ENCODE measurements at regions not wholly inside any gene's neighbourhood (a gene's known extent, or its start where the extent isn't known, plus 50 kb on each side); places are given as distances from the start of the nearest gene placed in this dataset.

DNA sequence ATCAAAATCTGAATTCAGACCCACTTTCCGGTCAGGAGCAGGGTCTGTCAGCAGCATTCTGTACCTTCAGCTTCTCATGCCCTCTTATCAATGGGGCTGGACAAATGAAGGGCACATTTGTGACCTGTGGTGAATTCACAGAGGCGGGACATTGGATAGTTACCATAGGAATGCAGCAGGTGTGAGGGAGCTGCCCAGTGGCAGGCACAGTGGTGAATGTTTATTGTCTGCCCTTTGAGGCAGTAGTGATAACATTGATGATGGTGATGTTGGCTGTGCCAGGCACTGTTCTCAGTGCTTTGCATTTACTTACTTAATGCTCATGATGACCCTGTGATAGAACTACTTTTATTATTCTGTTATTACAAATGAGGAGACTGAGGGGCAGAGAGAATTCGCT is 101.2 kb upstream of the KIT start:
- TF ChIP-seq, protein P1, sequence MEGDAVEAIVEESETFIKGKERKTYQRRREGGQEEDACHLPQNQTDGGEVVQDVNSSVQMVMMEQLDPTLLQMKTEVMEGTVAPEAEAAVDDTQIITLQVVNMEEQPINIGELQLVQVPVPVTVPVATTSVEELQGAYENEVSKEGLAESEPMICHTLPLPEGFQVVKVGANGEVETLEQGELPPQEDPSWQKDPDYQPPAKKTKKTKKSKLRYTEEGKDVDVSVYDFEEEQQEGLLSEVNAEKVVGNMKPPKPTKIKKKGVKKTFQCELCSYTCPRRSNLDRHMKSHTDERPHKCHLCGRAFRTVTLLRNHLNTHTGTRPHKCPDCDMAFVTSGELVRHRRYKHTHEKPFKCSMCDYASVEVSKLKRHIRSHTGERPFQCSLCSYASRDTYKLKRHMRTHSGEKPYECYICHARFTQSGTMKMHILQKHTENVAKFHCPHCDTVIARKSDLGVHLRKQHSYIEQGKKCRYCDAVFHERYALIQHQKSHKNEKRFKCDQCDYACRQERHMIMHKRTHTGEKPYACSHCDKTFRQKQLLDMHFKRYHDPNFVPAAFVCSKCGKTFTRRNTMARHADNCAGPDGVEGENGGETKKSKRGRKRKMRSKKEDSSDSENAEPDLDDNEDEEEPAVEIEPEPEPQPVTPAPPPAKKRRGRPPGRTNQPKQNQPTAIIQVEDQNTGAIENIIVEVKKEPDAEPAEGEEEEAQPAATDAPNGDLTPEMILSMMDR (conservative IDR thresholded peaks at IDR 0.05; ENCODE audit: low read depth, low read length): no peak
- no peak overlapping the region for H3K4me3 ChIP-seq (ENCODE audit: low read length)
- DNase-seq (ENCODE audit: low read depth): no peak

DNA sequence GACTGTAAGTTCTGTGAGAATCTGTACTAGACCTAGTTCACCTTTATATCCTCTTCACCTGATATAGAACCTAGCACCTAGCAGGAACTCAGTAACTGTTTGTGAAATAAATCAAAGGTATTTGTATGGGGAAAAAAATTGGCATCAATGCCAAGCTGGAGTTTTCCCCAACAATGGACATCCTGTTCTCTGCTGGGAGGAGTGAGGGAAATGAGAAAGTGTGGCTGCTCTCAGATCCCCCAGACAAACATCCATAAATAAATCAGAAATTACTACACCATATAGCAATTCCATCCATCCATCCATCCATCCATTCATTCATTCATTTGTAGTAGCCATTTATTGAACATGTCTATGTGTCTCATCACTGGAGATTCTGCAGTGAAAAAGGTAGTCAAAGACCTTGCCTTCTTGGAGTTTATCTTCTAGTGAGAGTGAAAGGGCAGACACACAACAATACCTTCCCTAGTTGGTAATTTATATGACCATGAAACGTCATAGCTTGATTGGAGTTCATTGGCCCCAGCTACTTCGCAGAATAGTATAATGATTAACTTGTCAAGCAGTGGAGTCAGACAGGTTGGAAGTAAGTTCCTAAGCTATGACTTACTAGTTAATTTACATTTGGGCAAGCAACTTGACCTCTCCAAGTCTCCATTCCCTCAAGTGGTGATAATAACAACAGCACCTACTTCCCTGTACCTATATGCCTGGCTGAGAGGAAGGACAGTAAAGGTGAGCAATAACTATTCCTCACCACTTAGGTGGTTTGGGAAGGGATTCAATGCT is 98.7 kb upstream of the KIT start:
- TF ChIP-seq, protein P1 (conservative IDR thresholded peaks at IDR 0.05; ENCODE audit: low read depth, low read length): no peak
- DNase-seq (ENCODE audit: low read depth): no peak
- no peak overlapping the region for H3K4me3 ChIP-seq (ENCODE audit: low read length)

DNA sequence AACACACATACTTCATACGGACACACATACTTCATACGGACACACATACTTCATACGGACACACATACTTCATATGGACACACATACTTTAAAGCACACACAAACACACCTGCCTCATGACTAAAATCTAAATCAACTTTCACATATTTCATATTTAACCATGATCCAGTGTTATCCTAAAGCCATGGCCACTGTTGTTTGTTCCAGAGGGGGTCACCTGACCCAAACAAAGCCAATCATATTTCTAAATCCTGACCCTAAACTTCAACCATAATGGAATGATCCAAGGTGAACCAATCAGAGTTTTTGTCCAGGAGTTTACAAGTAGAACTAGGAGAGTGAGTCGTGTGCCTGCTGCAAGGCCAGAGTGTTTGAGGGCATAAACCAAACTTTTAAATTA is 97.2 kb upstream of the KIT start:
- no peak for DNase-seq (ENCODE audit: low read depth)
- H3K4me3 ChIP-seq (ENCODE audit: low read length): no peak overlapping the region
- TF ChIP-seq, protein P1 (conservative IDR thresholded peaks at IDR 0.05; ENCODE audit: low read depth, low read length): no peak

DNA sequence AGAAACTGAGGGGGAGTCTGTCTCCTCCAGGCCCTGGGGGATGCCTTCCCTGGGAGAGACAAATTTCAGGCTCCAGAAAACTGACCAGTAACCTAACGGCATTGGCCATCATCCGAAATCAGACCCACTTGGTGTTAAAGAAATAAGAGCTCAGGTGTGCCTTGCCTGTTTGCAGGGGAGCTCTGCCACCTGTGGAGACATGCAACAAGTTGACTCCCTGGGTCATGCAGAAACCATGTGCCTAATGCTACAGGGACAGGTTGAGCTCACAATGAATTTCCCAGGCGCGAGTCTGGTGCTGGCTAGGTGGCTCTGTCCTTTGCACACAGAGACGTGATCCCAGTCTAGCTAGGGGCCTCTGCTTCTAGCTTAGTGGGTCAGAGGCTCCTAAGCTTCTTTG is 95.8 kb upstream of the KIT start:
- no peak overlapping the region for H3K4me3 ChIP-seq (ENCODE audit: low read length)
- TF ChIP-seq, protein P1 (conservative IDR thresholded peaks at IDR 0.05; ENCODE audit: low read depth, low read length): no peak
- no peak for DNase-seq (ENCODE audit: low read depth)

DNA sequence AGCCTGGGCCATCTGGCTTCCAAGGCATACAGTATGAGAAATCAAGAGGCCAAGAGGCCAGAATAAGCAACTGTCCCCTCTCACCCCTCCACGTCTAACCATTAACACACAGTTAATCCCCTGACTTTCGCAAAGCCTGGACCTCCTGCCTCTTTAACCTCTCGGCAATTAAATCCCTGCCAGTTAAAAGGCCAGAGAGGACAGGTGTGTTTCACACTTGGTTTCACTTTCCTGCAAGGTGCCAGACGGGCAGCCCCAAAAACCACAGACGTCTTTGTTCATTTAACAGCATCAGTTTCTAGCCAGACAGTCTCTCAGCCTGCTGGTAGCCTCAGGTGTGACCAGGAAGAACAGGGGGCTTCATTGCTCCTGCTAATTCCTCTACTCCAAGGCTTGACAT is 91.1 kb upstream of the KIT start:
- DNase-seq (ENCODE audit: low read depth): no peak
- H3K4me3 ChIP-seq (ENCODE audit: low read length): no peak overlapping the region
- TF ChIP-seq, protein P1 (conservative IDR thresholded peaks at IDR 0.05; ENCODE audit: low read depth, low read length): no peak

DNA sequence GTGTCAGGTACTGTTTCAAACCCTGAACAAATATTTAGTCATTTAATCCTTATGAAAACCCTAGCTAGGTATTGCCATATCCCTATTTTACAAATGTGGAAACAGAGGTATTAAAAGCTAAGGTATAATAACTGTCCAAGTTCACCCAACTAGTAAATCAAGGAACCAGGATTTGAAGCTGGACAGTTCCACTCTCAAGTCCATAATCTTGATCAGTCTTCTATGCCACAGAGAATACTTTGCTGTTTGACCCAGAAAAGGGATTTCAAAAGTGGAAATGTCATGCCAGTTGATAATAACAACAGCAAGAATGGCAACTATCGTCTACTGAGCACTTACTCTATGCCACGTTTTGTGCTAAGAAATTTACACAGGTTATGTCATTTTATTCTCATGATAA is 90.4 kb upstream of the KIT start:
- H3K4me3 ChIP-seq (ENCODE audit: low read length): no peak overlapping the region
- TF ChIP-seq, protein P1 (conservative IDR thresholded peaks at IDR 0.05; ENCODE audit: low read depth, low read length): no peak
- DNase-seq (ENCODE audit: low read depth): no peak

DNA sequence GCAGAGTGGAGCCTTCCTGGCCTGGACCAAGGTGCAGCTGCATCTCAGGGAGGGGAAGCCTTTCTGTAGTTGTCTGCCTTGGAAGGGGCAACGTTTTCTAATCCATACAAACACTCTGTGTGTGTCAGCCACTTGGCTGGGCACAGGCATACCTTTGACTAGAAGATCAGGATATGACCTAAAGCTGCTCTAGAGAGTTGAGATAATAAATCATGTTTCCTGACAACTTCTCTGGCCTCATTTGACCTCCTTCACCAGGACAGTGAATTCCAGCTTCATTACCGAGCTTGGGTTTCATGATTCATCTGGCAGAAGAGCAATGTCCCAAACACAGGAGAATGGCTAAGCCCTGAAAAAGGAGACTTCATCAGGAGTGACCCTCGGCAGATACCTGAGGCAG is 89.6 kb upstream of the KIT start:
- TF ChIP-seq, protein P1 (conservative IDR thresholded peaks at IDR 0.05; ENCODE audit: low read depth, low read length): no peak
- no peak for DNase-seq (ENCODE audit: low read depth)
- H3K4me3 ChIP-seq (ENCODE audit: low read length): no peak overlapping the region

Measured in retinal pigment epithelial cell (primary cell).